Sigmoid colon (tissue), 6 donors: ENCODE measurements at regions not wholly inside any gene's neighbourhood (a gene's known extent, or its start where the extent isn't known, plus 50 kb on each side); places are given as distances from the start of the nearest gene placed in this dataset.
"Not testable (repeated sequence)": the region's sequence is repeated elsewhere in the genome, so short reads cannot be mapped to it uniquely, and the experiment has no call there.

Experiments used
- DNase-seq: peaks from one replicate; pipeline ENCODE4 v3.0.0-alpha.2; 2019
- H3K27ac ChIP-seq, 4 donors: fragments of 200-600 bp; sonication (generic); one replicate each; pipeline ENCODE4 v1.5.1; 2016 to 2019; ENCODE audit warnings: mild to moderate bottlenecking in 1 of 4
- H3K27me3 ChIP-seq, 3 donors: fragments of 200-600 bp; sonication (generic); one replicate each; pipeline ENCODE4 v1.5.1; 2019; ENCODE audit warnings: mild to moderate bottlenecking in 1 of 3
- H3K36me3 ChIP-seq, 4 donors: fragments of 200-600 bp; sonication (generic); one replicate each; pipeline ENCODE4 v1.5.1; 2016 to 2019
- H3K4me1 ChIP-seq, 4 donors: fragments of 200-600 bp; sonication (generic); one replicate each; pipeline ENCODE4 v1.5.1; 2017 to 2019
- H3K4me3 ChIP-seq, 4 donors: fragments of 200-600 bp; sonication (generic); one replicate each; pipeline ENCODE4 v1.5.1; 2017 to 2019; ENCODE audit warnings: mild to moderate bottlenecking in 2 of 4, moderate library complexity in 1 of 4
- H3K9me3 ChIP-seq, 4 donors: fragments of 200-600 bp in 3 of 4; sonication (generic) in 3 of 4; one replicate each; pipeline versions ENCODE4 v1.5.1 to v1.6.1; 2013 to 2019
- CTCF ChIP-seq, 4 experiments: fragments of 450-650 bp in 3 of 4; fragments of 200-600 bp in 1 of 4; IDR thresholded peaks; one replicate each; pipeline ENCODE4 v1.5.1; 2016 to 2019; ENCODE audit warnings: antibody characterized with exemption in 4 of 4, mild to moderate bottlenecking in 3 of 4, moderate library complexity in 2 of 4
- EP300 ChIP-seq, 4 donors: sonication (generic); formaldehyde crosslinking; IDR thresholded peaks; one replicate each; pipeline ENCODE4 v1.6.1; 2017; ENCODE audit warnings: antibody characterized with exemption in 4 of 4
- POLR2A ChIP-seq, 2 donors: fragments of 450-650 bp; IDR thresholded peaks; one replicate each; pipeline ENCODE4 v1.6.1; 2016; ENCODE audit warnings: antibody characterized with exemption in 2 of 2, mild to moderate bottlenecking in 2 of 2, moderate library complexity in 2 of 2
- POLR2AphosphoS5 ChIP-seq, 4 donors: sonication (generic); formaldehyde crosslinking; IDR thresholded peaks; one replicate each; pipeline ENCODE4 v1.6.1; 2017; ENCODE audit warnings: antibody characterized with exemption in 4 of 4
- WGBS, 2 donors: extraction: QIAGEN DNeasy Blood & Tissue Kit; methylation state at CpG; one replicate each; pipeline ENCODE4 v1.1.7; 2013; 5-methylcytosine and 5-hydroxymethylcytosine counted together
- intact Hi-C: fragments of 100-400 bp; cut with DNase I; formaldehyde crosslinking; loops from one replicate; pipeline ENCODE4 v1.15.1; 2023
- donor health status: healthy with polysubstance abuse.
- donor health status: healthy.

- no peaks in the 10 kb centered on the region for H3K36me3 ChIP-seq
- intact Hi-C loops: no loop called here
- no peak overlapping the region for H3K27ac ChIP-seq
- DNase-seq: no peak
- no peak for TF ChIP-seq CTCF (IDR thresholded peaks at IDR 0.05)
- TF ChIP-seq EP300 (IDR thresholded peaks at IDR 0.05): no peak
- TF ChIP-seq POLR2A (IDR thresholded peaks at IDR 0.05): no peak
- no peak for TF ChIP-seq POLR2AphosphoS5 (IDR thresholded peaks at IDR 0.05)
- H3K27me3 ChIP-seq: no peaks in the 10 kb centered on the region
- H3K4me3 ChIP-seq: no peak overlapping the region
- H3K4me1 ChIP-seq: peaks cover 0 to 28% (median 17%) of the 10 kb centered on the region in 4 donors
- no peaks in the 10 kb centered on the region for H3K9me3 ChIP-seq
- WGBS, 2 donors: 63 to 68% methylated on average over 5 of the region's 5 CpGs
Measured at GRCh38 chr9:87199278-87199677, 252.0 kb upstream of the GAS1 start.

GRCh38 chr9:87199782-87200181 is 252.5 kb upstream of the GAS1 start:
- H3K4me1 ChIP-seq: peaks cover 0 to 23% (median 14%) of the 10 kb centered on the region in 4 donors
- no peaks in the 10 kb centered on the region for H3K9me3 ChIP-seq
- TF ChIP-seq EP300 (IDR thresholded peaks at IDR 0.05): no peak
- no peak for TF ChIP-seq POLR2AphosphoS5 (IDR thresholded peaks at IDR 0.05)
- TF ChIP-seq POLR2A (IDR thresholded peaks at IDR 0.05): no peak
- TF ChIP-seq CTCF (IDR thresholded peaks at IDR 0.05): no peak
- intact Hi-C loops: no loop called here
- 66 to 80% methylated on average over 4 of the region's 4 CpGs for WGBS, 2 donors
- no peak overlapping the region for H3K27ac ChIP-seq
- no peaks in the 10 kb centered on the region for H3K27me3 ChIP-seq
- DNase-seq: no peak
- H3K4me3 ChIP-seq: no peak overlapping the region
- no peaks in the 10 kb centered on the region for H3K36me3 ChIP-seq

GRCh38 chr9:87201351-87201751 is 254.0 kb upstream of the GAS1 start:
- TF ChIP-seq EP300 (IDR thresholded peaks at IDR 0.05) (no peak), POLR2AphosphoS5 (IDR thresholded peaks at IDR 0.05) (no peak), POLR2A (IDR thresholded peaks at IDR 0.05) (no peak), CTCF (IDR thresholded peaks at IDR 0.05) (no peak)
- Histone ChIP-seq H3K4me1 (peaks cover 0 to 20% (median 12%) of the 10 kb centered on the region in 4 donors), H3K4me3 (no peak overlapping the region), H3K9me3 (no peaks in the 10 kb centered on the region), H3K36me3 (no peaks in the 10 kb centered on the region), H3K27ac (no peak overlapping the region), H3K27me3 (no peaks in the 10 kb centered on the region)
- intact Hi-C loops: no loop called here
- DNase-seq: no peak
- 28 to 36% methylated on average over 4 of the region's 4 CpGs for WGBS, 2 donors

GRCh38 chr9:87206064-87206661 is 258.9 kb upstream of the GAS1 start:
- H3K4me3 ChIP-seq: no peak overlapping the region
- no peaks in the 10 kb centered on the region for H3K9me3 ChIP-seq
- H3K4me1 ChIP-seq: peaks cover 0 to 10% (median 4%) of the 10 kb centered on the region in 4 donors
- H3K27me3 ChIP-seq: no peaks in the 10 kb centered on the region
- DNase-seq: no peak
- intact Hi-C loops: no loop called here
- WGBS, 2 donors: 56 to 72% methylated on average over 7 of the region's 7 CpGs
- no peak overlapping the region for H3K27ac ChIP-seq
- no peak for TF ChIP-seq EP300 (IDR thresholded peaks at IDR 0.05)
- TF ChIP-seq CTCF (IDR thresholded peaks at IDR 0.05): no peak
- TF ChIP-seq POLR2AphosphoS5 (IDR thresholded peaks at IDR 0.05): no peak
- TF ChIP-seq POLR2A (IDR thresholded peaks at IDR 0.05): no peak
- H3K36me3 ChIP-seq: no peaks in the 10 kb centered on the region

GRCh38 chr9:87210658-87211057 is 263.4 kb upstream of the GAS1 start:
- H3K4me1 ChIP-seq, H3K27me3 ChIP-seq, H3K4me3 ChIP-seq, DNase-seq, intact Hi-C loops, H3K36me3 ChIP-seq, H3K9me3 ChIP-seq, H3K27ac ChIP-seq: not testable (repeated sequence)
- WGBS, 2 donors: 80 to 82% methylated on average over 3 of the region's 3 CpGs
